NCI-H82 treated with DMSO at 0.1 percent for 48 hours (cell line): ENCODE measurements at regions not wholly inside any gene's neighbourhood (a gene's known extent, or its start where the extent isn't known, plus 50 kb on each side); places are given as distances from the start of the nearest gene placed in this dataset.
"Not testable (repeated sequence)": the region's sequence is repeated elsewhere in the genome, so short reads cannot be mapped to it uniquely, and the experiment has no call there.

ENCODE experiments used
- DNase-seq: peaks from one replicate; lab custom pipeline; 2025; ENCODE audit not compliant: unreplicated experiment; lab: John Stamatoyannopoulos, UW

GRCh38 chr10:3580565-3580964 lies 204.4 kb downstream of the KLF6 start:
- DNase-seq: no peak

GRCh38 chr10:3579845-3580244 lies 205.2 kb downstream of the KLF6 start:
- DNase-seq: no peak

DNA sequence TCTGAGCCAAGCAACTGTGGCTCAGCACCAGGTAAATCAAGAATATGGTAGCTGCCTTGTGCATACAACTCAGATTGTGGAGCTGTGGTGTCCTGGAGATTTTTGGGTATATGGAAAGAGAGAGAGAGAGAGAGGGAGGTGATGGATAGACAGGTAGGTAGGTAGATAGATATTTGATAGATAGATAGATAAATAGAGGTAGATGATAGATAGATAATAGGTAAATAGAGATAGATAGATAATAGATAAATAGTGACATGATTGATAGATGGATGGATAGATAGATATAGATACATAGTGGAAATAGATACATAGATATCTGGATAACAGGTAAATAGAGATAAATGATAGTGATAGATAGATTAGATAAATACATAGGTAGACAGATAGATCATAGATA lies 206.3 kb downstream of the KLF6 start:
- DNase-seq: no peak

- no peak for DNase-seq
Observed at GRCh38 chr10:3578159-3578558, 206.8 kb downstream of the KLF6 start.

DNA sequence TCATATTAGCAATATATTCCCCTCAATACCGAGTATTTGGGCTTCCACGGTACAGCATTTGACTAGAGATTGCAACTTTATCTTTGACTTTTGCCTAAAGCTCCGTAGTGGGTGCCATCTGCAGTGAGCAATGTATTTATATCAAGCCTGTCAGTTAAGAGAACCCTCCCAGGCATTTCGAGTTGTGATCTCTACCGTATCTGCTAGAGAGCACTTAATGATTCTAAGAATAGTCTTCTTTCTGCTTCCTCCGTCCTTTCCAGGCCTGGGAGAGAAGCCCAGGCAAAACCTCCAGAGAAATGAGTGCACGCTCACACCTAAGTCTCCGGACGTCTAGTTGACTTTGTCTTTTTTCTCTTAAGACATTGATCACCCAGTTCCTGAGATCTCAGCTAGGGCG lies 210.6 kb downstream of the KLF6 start:
- no peak for DNase-seq

- DNase-seq: no peak
Observed at GRCh38 chr10:3573498-3573897, 211.5 kb downstream of the KLF6 start.

- no peak for DNase-seq
Observed at GRCh38 chr10:3571310-3571825, 213.6 kb downstream of the KLF6 start.

GRCh38 chr10:3570855-3571266 lies 214.1 kb downstream of the KLF6 start:
- no peak for DNase-seq

GRCh38 chr10:3570131-3570729 lies 214.8 kb downstream of the KLF6 start:
- no peak for DNase-seq

GRCh38 chr10:3568983-3569382 lies 216.0 kb downstream of the KLF6 start:
- no peak for DNase-seq

DNA sequence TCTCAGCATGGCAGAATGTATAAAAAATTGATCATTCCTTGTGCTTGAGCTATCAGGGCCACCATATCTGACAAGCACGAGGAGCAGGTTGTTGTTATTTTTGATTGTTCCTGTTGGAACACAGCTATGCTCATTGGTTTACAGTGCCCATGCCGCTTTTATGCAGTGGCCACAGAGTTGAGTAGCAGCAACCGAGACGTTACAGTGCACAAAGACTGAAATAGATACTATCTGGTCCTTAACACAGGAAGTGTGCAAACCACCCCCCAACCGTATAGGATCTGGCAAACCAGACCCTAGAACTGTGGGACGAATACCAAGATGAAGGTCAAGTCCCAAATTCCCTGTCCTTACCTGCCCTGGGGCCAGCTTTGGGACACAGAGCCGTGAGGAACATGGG lies 216.6 kb downstream of the KLF6 start:
- DNase-seq: no peak

- no peak for DNase-seq
Observed at GRCh38 chr10:3567291-3567963, 217.6 kb downstream of the KLF6 start.

GRCh38 chr10:3566627-3567026 lies 218.4 kb downstream of the KLF6 start:
- DNase-seq: no peak

GRCh38 chr10:3564346-3565002 lies 220.5 kb downstream of the KLF6 start:
- DNase-seq: no peak

GRCh38 chr10:3563298-3563697 lies 221.7 kb downstream of the KLF6 start:
- DNase-seq: no peak

- not testable (repeated sequence) for DNase-seq
Observed at GRCh38 chr10:3560628-3561027, 224.4 kb downstream of the KLF6 start.

DNA sequence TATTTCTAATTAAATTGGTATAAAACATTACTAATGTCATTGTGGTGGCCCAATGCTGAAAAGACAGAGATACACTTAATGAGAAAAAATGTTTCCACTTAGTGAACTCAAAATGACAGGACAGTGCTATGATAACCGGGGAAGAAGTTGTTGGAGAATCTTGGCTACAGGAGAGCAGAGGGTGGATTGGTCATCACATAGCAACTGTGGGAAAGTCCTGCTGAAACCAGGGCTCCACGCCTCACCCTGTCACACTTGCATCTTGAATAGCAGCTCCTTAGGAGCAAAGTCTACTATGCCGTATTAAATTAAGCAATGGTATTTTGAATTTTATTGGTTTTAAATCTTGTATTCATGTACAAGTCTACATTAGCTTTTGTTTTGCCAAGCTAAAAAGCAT lies 225.5 kb downstream of the KLF6 start:
- no peak for DNase-seq

DNA sequence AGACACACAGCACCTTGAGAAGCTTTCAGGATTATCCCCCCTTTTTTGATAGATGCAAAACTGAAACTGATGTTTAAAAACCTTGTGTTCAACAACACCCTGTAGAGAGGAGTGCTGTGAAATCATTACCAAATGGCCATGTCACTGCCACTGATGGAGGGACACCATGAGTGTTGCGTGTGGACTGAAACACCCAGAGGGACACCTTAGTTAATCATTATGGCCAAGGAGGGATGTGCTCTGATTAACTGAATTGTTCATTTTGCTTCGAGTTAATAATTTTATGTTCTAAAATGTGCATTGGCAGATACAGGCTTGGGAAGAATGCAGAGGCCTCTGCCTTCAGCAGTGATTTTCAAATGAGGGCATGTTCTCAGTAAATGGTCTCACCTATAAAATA lies 226.0 kb downstream of the KLF6 start:
- DNase-seq: no peak

DNA sequence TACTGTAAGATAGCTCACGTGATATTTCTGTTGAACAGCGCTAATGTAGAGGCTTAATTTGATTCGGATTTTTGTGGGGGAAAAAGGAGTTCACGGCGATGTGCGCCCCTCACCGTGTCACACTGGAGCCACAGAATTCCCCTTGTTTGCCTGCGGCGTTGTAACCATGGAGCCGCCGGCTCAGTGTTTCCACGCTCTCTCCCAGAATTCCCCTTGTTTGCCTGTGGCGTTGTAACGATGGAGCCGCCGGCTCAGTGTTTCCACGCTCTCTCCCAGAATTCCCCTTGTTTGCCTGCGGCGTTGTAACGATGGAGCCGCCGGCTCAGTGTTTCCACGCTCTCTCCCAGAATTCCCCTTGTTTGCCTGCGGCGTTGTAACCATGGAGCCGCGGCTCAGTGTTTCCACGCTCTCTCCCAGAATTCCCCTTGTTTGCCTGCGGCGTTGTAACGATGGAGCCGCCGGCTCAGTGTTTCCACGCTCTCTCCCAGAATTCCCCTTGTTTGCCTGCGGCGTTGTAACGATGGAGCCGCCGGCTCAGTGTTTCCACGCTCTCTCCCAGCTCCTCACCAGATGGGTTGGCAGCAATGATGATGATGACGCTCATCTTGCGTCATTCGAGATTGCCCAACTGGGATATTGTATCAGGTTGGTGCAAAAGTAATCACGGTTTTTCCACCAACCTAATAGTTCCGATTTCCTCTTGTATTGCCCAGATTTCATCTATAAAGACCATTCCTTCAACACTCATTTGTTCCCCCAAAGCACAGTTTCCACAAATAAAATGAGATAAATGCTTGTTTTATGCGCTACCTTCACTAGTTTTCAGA lies 228.6 kb downstream of the KLF6 start:
- not testable (repeated sequence) for DNase-seq

- no peak for DNase-seq
Observed at GRCh38 chr10:3554121-3554522, 230.9 kb downstream of the KLF6 start.

DNA sequence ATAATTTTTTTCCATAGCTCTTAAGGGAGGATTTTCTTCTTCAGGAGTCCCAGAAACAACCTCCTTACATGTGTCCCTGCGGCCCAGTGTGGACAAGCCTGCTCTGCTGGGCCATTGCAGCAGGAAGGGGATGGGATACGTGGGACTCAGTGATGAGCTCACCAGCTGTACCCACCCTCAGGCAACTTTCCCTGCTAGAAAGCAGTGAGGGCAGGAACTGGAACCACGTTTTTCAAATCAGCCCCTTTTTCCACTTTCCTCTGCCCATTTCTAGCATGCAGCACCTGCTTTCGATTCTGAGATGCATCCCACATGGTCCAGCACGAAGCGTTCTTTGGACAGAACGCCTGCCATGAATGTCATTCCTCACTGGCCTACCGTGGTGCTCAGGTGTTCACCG lies 232.7 kb downstream of the KLF6 start:
- no peak for DNase-seq
